ENCODE measurements at regions not wholly inside any gene's neighbourhood (a gene's known extent, or its start where the extent isn't known, plus 50 kb on each side); places are given as distances from the start of the nearest gene placed in this dataset.

GRCh38 chr4:59664771-59665170 is 1535.4 kb upstream of the ADGRL3 start:
- TF ChIP-seq EZH2 (IDR thresholded peaks at IDR 0.05; ENCODE audit: insufficient read depth, poor library complexity, severe bottlenecking) (no peak), EZH2phosphoT487 (IDR thresholded peaks at IDR 0.05; ENCODE audit: insufficient read depth, low read depth) (no peak)

All from GM23248 (cell line).